ENCODE measurements at regions not wholly inside any gene's neighbourhood (a gene's known extent, or its start where the extent isn't known, plus 50 kb on each side); places are given as distances from the start of the nearest gene placed in this dataset.

GRCh38 chr7:124088590-124088989 lies 55.7 kb upstream of the TMEM229A start:
- no peak for TF ChIP-seq CTCF (IDR thresholded peaks at IDR 0.05; ENCODE audit: unreplicated experiment in 3 of 3)
- H3K4me3 Mint-ChIP-seq, result no peak overlapping the region
- no peaks in the 10 kb centered on the region for H3K36me3 Mint-ChIP-seq (ENCODE audit: low read depth)
- H3K9me3 Mint-ChIP-seq, result no peaks in the 10 kb centered on the region
- H3K27ac Mint-ChIP-seq, result no peak overlapping the region
- H3K27me3 Mint-ChIP-seq (ENCODE audit: low read depth), result no peaks in the 10 kb centered on the region
- peaks cover 28% of the 10 kb centered on the region for H3K4me1 Mint-ChIP-seq

- Mint-ChIP-seq H3K36me3 (ENCODE audit: low read depth) (no peaks in the 10 kb centered on the region), H3K4me1 (peaks cover 28% of the 10 kb centered on the region), H3K4me3 (no peak overlapping the region), H3K27ac (no peak overlapping the region), H3K9me3 (no peaks in the 10 kb centered on the region), H3K27me3 (ENCODE audit: low read depth) (no peaks in the 10 kb centered on the region)
- TF ChIP-seq CTCF (IDR thresholded peaks at IDR 0.05; ENCODE audit: unreplicated experiment in 3 of 3), result no peak
Observed at GRCh38 chr7:124086843-124087242, 54.0 kb upstream of the TMEM229A start.

GRCh38 chr7:124085179-124085578 lies 52.3 kb upstream of the TMEM229A start:
- no peaks in the 10 kb centered on the region for H3K9me3 Mint-ChIP-seq
- H3K36me3 Mint-ChIP-seq (ENCODE audit: low read depth), result no peaks in the 10 kb centered on the region
- peak overlapping the region; percentile 87 to 98 (median 87) for H3K27ac Mint-ChIP-seq
- H3K4me3 Mint-ChIP-seq, result peak overlapping the region in 2 of 3 experiments; percentile 33 to 37
- no peaks in the 10 kb centered on the region for H3K27me3 Mint-ChIP-seq (ENCODE audit: low read depth)
- H3K4me1 Mint-ChIP-seq, result peaks cover 28% of the 10 kb centered on the region
- no peak for TF ChIP-seq CTCF (IDR thresholded peaks at IDR 0.05; ENCODE audit: unreplicated experiment in 3 of 3)

GRCh38 chr7:124084024-124084423 lies 51.2 kb upstream of the TMEM229A start:
- Mint-ChIP-seq H3K4me1 (peaks cover 28% of the 10 kb centered on the region), H3K27ac (peak overlapping the region; percentile 76 to 98 (median 87)), H3K27me3 (ENCODE audit: low read depth) (no peaks in the 10 kb centered on the region), H3K9me3 (no peaks in the 10 kb centered on the region), H3K4me3 (no peak overlapping the region), H3K36me3 (ENCODE audit: low read depth) (no peaks in the 10 kb centered on the region)
- TF ChIP-seq CTCF (IDR thresholded peaks at IDR 0.05; ENCODE audit: unreplicated experiment in 3 of 3), result no peak
